ENCODE measurements at regions not wholly inside any gene's neighbourhood (a gene's known extent, or its start where the extent isn't known, plus 50 kb on each side); places are given as distances from the start of the nearest gene placed in this dataset.

GRCh38 chr9:115781070-115781736, 372.4 kb upstream of the PAPPA start:
- H3K36me3 Mint-ChIP-seq = peaks cover 18% of the 10 kb centered on the region
- H3K4me1 Mint-ChIP-seq = no peaks in the 10 kb centered on the region
- peaks cover 3% of the 10 kb centered on the region; the same call in 1 of the 2 replicates for H3K27me3 Mint-ChIP-seq (ENCODE audit: low read depth)
- ATAC-seq (no peak), DNase-seq (ENCODE audit: low spot score) (no peak)
- H3K27ac Mint-ChIP-seq = no peak overlapping the region
- POLR2A ChIA-PET = no interaction called here
- no peak for TF ChIP-seq E2F5 (CRISPR knock-in tag; IDR thresholded peaks at IDR 0.05)
- TF ChIP-seq, protein P1, sequence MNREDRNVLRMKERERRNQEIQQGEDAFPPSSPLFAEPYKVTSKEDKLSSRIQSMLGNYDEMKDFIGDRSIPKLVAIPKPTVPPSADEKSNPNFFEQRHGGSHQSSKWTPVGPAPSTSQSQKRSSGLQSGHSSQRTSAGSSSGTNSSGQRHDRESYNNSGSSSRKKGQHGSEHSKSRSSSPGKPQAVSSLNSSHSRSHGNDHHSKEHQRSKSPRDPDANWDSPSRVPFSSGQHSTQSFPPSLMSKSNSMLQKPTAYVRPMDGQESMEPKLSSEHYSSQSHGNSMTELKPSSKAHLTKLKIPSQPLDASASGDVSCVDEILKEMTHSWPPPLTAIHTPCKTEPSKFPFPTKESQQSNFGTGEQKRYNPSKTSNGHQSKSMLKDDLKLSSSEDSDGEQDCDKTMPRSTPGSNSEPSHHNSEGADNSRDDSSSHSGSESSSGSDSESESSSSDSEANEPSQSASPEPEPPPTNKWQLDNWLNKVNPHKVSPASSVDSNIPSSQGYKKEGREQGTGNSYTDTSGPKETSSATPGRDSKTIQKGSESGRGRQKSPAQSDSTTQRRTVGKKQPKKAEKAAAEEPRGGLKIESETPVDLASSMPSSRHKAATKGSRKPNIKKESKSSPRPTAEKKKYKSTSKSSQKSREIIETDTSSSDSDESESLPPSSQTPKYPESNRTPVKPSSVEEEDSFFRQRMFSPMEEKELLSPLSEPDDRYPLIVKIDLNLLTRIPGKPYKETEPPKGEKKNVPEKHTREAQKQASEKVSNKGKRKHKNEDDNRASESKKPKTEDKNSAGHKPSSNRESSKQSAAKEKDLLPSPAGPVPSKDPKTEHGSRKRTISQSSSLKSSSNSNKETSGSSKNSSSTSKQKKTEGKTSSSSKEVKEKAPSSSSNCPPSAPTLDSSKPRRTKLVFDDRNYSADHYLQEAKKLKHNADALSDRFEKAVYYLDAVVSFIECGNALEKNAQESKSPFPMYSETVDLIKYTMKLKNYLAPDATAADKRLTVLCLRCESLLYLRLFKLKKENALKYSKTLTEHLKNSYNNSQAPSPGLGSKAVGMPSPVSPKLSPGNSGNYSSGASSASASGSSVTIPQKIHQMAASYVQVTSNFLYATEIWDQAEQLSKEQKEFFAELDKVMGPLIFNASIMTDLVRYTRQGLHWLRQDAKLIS (CRISPR knock-in tag; IDR thresholded peaks at IDR 0.05; ENCODE audit: borderline replicate concordance) = no peak
- no peak for TF ChIP-seq PREB (CRISPR knock-in tag; IDR thresholded peaks at IDR 0.05; ENCODE audit: borderline replicate concordance)
- no peak for TF ChIP-seq CREB1 (CRISPR knock-in tag; IDR thresholded peaks at IDR 0.05)
- TF ChIP-seq RELA (CRISPR knock-in tag; IDR thresholded peaks at IDR 0.05; ENCODE audit: borderline replicate concordance) = no peak
- CTCF ChIA-PET = no interaction called here
- H3K4me3 Mint-ChIP-seq = no peak overlapping the region
- peaks cover 30% of the 10 kb centered on the region for H3K9me3 Mint-ChIP-seq

GRCh38 chr9:115786321-115786720, 367.3 kb upstream of the PAPPA start:
- TF ChIP-seq E2F5 (CRISPR knock-in tag; IDR thresholded peaks at IDR 0.05) (no peak), ZNF219 (CRISPR knock-in tag; IDR thresholded peaks at IDR 0.05; ENCODE audit: borderline replicate concordance) (no peak), NR3C1 (CRISPR knock-in tag; conservative IDR thresholded peaks at IDR 0.05; ENCODE audit: low read depth) (no peak), JAZF1 (CRISPR knock-in tag; IDR thresholded peaks at IDR 0.05) (no peak), NR1H2 (CRISPR knock-in tag; IDR thresholded peaks at IDR 0.05) (no peak)
- TF ChIP-seq, protein P2, sequence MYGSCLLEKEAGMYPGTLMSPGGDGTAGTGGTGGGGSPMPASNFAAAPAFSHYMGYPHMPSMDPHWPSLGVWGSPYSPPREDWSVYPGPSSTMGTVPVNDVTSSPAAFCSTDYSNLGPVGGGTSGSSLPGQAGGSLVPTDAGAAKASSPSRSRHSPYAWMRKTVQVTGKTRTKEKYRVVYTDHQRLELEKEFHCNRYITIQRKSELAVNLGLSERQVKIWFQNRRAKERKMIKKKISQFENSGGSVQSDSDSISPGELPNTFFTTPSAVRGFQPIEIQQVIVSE (CRISPR knock-in tag; IDR thresholded peaks at IDR 0.05; ENCODE audit: borderline replicate concordance) = no peak
- TF ChIP-seq, protein P3, sequence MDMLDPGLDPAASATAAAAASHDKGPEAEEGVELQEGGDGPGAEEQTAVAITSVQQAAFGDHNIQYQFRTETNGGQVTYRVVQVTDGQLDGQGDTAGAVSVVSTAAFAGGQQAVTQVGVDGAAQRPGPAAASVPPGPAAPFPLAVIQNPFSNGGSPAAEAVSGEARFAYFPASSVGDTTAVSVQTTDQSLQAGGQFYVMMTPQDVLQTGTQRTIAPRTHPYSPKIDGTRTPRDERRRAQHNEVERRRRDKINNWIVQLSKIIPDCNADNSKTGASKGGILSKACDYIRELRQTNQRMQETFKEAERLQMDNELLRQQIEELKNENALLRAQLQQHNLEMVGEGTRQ (CRISPR knock-in tag; IDR thresholded peaks at IDR 0.05) = no peak
- H3K36me3 Mint-ChIP-seq = peaks cover 18% of the 10 kb centered on the region
- CTCF ChIA-PET = no interaction called here
- no peak overlapping the region for H3K4me3 Mint-ChIP-seq
- POLR2A ChIA-PET = no interaction called here
- H3K4me1 Mint-ChIP-seq = peaks cover 19% of the 10 kb centered on the region
- no peak overlapping the region for H3K27ac Mint-ChIP-seq
- H3K9me3 Mint-ChIP-seq = peaks cover 21% of the 10 kb centered on the region
- peaks cover 3% of the 10 kb centered on the region; the same call in 1 of the 2 replicates for H3K27me3 Mint-ChIP-seq (ENCODE audit: low read depth)
- DNase-seq (ENCODE audit: low spot score) (no peak), ATAC-seq (no peak)

DNA sequence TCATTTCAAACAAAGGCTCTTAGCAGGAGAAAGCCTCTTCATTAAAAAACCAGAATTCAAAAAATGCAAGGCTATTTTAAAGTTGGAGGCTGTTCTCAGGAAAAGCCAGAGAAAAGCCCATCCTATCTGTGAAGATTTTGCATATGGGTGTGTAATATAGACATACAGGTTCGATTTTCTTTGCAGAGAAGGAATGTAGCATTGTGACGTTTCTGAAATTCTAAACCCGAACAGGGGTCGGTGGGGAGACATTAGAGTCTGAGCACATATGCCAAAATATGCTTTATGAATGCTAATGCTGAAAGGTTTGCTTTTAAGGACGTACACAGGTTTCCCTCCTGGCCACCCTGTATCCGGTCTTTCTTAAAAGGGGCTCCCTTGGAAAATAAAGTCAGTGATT, 363.1 kb upstream of the PAPPA start:
- Mint-ChIP-seq H3K27me3 (ENCODE audit: low read depth) (no peaks in the 10 kb centered on the region), H3K27ac (no peak overlapping the region), H3K9me3 (peaks cover 6% of the 10 kb centered on the region), H3K36me3 (peaks cover 4% of the 10 kb centered on the region; the same call in 1 of the 2 replicates), H3K4me3 (no peak overlapping the region), H3K4me1 (peaks cover 19% of the 10 kb centered on the region)
- no peak for ATAC-seq
- DNase-seq (ENCODE audit: low spot score) = no peak
- CTCF ChIA-PET = no interaction called here
- POLR2A ChIA-PET = no interaction called here
- TF ChIP-seq, protein P3 (CRISPR knock-in tag; IDR thresholded peaks at IDR 0.05) = no peak
- TF ChIP-seq, protein P4, sequence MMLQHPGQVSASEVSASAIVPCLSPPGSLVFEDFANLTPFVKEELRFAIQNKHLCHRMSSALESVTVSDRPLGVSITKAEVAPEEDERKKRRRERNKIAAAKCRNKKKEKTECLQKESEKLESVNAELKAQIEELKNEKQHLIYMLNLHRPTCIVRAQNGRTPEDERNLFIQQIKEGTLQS (CRISPR knock-in tag; conservative IDR thresholded peaks at IDR 0.05) = no peak
- TF ChIP-seq, protein P5, sequence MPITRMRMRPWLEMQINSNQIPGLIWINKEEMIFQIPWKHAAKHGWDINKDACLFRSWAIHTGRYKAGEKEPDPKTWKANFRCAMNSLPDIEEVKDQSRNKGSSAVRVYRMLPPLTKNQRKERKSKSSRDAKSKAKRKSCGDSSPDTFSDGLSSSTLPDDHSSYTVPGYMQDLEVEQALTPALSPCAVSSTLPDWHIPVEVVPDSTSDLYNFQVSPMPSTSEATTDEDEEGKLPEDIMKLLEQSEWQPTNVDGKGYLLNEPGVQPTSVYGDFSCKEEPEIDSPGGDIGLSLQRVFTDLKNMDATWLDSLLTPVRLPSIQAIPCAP (CRISPR knock-in tag; IDR thresholded peaks at IDR 0.05) = no peak
- TF ChIP-seq, protein P6, sequence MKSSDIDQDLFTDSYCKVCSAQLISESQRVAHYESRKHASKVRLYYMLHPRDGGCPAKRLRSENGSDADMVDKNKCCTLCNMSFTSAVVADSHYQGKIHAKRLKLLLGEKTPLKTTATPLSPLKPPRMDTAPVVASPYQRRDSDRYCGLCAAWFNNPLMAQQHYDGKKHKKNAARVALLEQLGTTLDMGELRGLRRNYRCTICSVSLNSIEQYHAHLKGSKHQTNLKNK (CRISPR knock-in tag; IDR thresholded peaks at IDR 0.05) = no peak
- TF ChIP-seq ATF2 (CRISPR knock-in tag; IDR thresholded peaks at IDR 0.05; ENCODE audit: borderline replicate concordance, low read depth) = no peak
- no peak for TF ChIP-seq JAZF1 (CRISPR knock-in tag; IDR thresholded peaks at IDR 0.05)
